Tibial artery (tissue), 4 donors: ENCODE measurements at regions not wholly inside any gene's neighbourhood (a gene's known extent, or its start where the extent isn't known, plus 50 kb on each side); places are given as distances from the start of the nearest gene placed in this dataset.

Source experiments
- DNase-seq, 2 donors: peaks; one replicate each; pipeline ENCODE4 v3.0.0-alpha.2; 2019
- H3K27ac ChIP-seq, 2 donors: fragments of 200-600 bp; sonication (generic) in 1 of 2; 1 replicate in 1 of 2; 2 replicates in 1 of 2; pipeline ENCODE4 v1.5.1; 2018 to 2019; ENCODE audit warnings: mild to moderate bottlenecking in 1 of 2
- H3K27me3 ChIP-seq, 2 donors: fragments of 200-600 bp; sonication (generic) in 1 of 2; one replicate each; pipeline versions ENCODE4 v1.5.1 to v1.6.0; 2016 to 2019
- H3K36me3 ChIP-seq, 3 donors: fragments of 200-600 bp; sonication (generic) in 2 of 3; one replicate each; pipeline ENCODE4 v1.5.1; 2016 to 2019; ENCODE audit warnings: mild to moderate bottlenecking in 2 of 3
- H3K4me1 ChIP-seq, 4 donors: fragments of 200-600 bp; sonication (generic) in 2 of 4; 1 replicate in 3 of 4; 2 replicates in 1 of 4; pipeline ENCODE4 v1.5.1; 2016 to 2019
- H3K4me3 ChIP-seq, 2 donors: fragments of 200-600 bp; sonication (generic) in 1 of 2; 1 replicate in 1 of 2; 2 replicates in 1 of 2; pipeline ENCODE4 v1.5.1; 2018 to 2019; ENCODE audit warnings: mild to moderate bottlenecking in 2 of 2
- H3K9me3 ChIP-seq, 3 donors: fragments of 200-600 bp; sonication (generic) in 1 of 3; one replicate each; pipeline ENCODE4 v1.5.1; 2016 to 2019
- CTCF ChIP-seq, 2 experiments: fragments of 200-600 bp in 1 of 2; fragments of 450-650 bp in 1 of 2; IDR thresholded peaks; one replicate each; pipeline ENCODE4 v1.5.1; 2017 to 2019; ENCODE audit warnings: antibody characterized with exemption in 2 of 2, mild to moderate bottlenecking in 1 of 2, moderate library complexity in 1 of 2
- intact Hi-C: fragments of 100-400 bp; cut with DNase I; formaldehyde crosslinking; loops from one replicate; pipeline ENCODE4 v1.15.0; 2023; ENCODE audit warnings: low total_unique reads

DNA sequence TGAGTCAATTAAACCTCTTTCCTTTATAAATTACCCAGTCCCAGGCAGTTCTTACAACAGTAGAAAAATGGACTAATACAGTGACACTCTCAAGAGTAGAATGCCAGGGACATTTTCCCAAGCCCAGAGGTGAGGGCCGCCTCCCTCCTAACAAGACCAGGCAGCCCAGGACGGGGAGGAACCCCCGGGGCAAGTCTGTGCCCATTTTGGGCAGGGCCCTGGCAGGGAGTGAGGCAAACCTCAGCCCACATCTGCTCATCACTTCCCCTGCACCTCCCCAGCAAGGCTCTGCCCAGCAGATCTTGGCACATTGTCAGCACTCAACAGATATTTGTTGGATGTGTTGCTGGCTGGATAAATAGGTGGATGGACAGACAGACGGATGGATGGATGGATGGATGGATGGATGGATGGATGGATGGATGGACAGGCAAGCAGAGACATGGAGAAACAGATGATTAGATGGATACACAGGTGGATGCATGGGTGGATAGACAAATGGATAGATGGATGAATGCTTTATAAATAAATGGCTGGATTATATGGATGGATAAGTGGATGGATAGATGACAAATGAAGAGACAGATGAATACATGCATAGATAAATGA lies 271.3 kb downstream of the PARN start:
- H3K27ac ChIP-seq = no peak overlapping the region
- peaks cover 0 to 16% (median 0%) of the 10 kb centered on the region in 4 donors for H3K4me1 ChIP-seq
- H3K9me3 ChIP-seq = no peaks in the 10 kb centered on the region
- no peak for DNase-seq
- intact Hi-C loops = no loop called here
- no peaks in the 10 kb centered on the region for H3K36me3 ChIP-seq
- peaks cover 0 to 7% of the 10 kb centered on the region in 2 donors for H3K27me3 ChIP-seq
- no peak overlapping the region for H3K4me3 ChIP-seq
- TF ChIP-seq CTCF (IDR thresholded peaks at IDR 0.05) = no peak

- Histone ChIP-seq H3K4me1 (peaks cover 0 to 5% (median 0%) of the 10 kb centered on the region in 4 donors), H3K27me3 (peaks cover 0 to 7% of the 10 kb centered on the region in 2 donors), H3K4me3 (no peak overlapping the region), H3K36me3 (no peaks in the 10 kb centered on the region), H3K27ac (no peak overlapping the region), H3K9me3 (no peaks in the 10 kb centered on the region)
- no peak for DNase-seq
- no peak for TF ChIP-seq CTCF (IDR thresholded peaks at IDR 0.05)
- intact Hi-C loops = no loop called here
Observed at GRCh38 chr16:14357328-14357727, 272.7 kb downstream of the PARN start.

- no peak for DNase-seq
- TF ChIP-seq CTCF (IDR thresholded peaks at IDR 0.05) = no peak
- Histone ChIP-seq H3K27ac (no peak overlapping the region), H3K27me3 (peaks cover 0 to 7% of the 10 kb centered on the region in 2 donors), H3K4me3 (no peak overlapping the region), H3K4me1 (peaks cover 0 to 5% (median 0%) of the 10 kb centered on the region in 4 donors), H3K9me3 (no peaks in the 10 kb centered on the region), H3K36me3 (no peaks in the 10 kb centered on the region)
- intact Hi-C loops = no loop called here
Observed at GRCh38 chr16:14356064-14356463, 274.0 kb downstream of the PARN start.

DNA sequence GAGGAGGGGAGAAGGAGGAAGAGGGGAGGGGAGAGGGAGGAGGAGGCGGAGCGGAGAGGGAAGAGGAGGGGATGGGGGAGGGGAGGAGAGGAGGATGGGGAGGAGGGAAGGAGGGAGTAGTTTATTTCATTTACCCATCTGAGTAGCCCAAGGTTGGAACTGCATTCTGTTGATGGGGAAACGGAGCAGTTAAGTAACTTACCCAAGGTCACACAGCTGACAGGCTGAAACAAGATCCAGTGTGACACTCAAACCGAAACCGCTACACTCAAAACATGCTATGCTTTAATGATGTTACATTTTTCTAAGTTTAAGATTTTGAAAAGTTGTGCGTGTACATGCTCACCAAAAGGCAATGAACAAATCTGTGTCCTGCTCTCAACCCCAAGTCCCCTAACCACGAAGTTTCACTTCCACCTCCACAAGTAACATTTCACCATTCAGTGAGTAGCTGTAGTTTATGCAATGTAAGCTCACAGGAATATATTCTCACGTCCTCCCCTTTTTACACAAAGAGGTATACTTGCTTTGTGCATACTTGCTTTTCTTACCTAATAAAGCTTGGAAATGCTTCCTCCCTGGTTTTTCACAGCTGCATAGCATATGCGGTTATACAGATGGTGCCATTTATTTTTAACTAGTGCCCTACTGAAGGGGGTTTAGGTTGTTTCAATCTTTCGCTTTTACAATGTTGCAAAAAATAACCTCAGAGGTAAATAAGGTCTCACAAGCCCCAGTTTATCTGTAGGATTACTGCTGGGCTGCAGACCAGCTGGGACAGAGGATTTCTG lies 275.3 kb downstream of the PARN start:
- Histone ChIP-seq H3K4me3 (no peak overlapping the region), H3K27ac (no peak overlapping the region), H3K4me1 (peaks cover 0 to 5% (median 0%) of the 10 kb centered on the region in 4 donors), H3K9me3 (no peaks in the 10 kb centered on the region), H3K27me3 (peaks cover 0 to 7% of the 10 kb centered on the region in 2 donors), H3K36me3 (no peaks in the 10 kb centered on the region)
- TF ChIP-seq CTCF (IDR thresholded peaks at IDR 0.05) = no peak
- no peak for DNase-seq
- intact Hi-C loops = no loop called here

DNA sequence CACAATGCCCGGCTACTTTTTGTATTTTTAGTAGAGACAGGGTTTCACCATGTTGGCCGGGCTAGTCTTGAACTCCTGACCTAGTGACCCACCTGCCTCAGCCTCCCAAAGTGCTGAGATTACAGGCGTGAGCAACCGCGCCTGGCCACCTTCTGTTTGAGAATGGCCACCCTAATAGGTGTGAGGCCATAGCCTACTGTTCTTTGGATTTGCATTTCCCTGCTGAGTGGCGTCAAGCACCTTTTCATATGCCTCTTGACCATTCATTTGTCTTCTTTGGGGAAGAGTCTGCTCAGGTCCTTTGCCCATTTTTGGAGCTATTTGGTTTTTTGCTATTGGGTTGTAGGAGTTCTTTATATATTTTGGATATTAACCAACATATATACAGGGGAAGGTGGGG lies 276.7 kb downstream of the PARN start:
- peaks cover 0 to 7% of the 10 kb centered on the region in 2 donors for H3K27me3 ChIP-seq
- H3K9me3 ChIP-seq = no peaks in the 10 kb centered on the region
- intact Hi-C loops = no loop called here
- no peak for TF ChIP-seq CTCF (IDR thresholded peaks at IDR 0.05)
- no peak overlapping the region for H3K4me3 ChIP-seq
- H3K4me1 ChIP-seq = peaks cover 0 to 5% (median 0%) of the 10 kb centered on the region in 4 donors
- no peaks in the 10 kb centered on the region for H3K36me3 ChIP-seq
- DNase-seq = no peak
- H3K27ac ChIP-seq = no peak overlapping the region
